Activated CD4-positive, alpha-beta T cell treated with anti-CD3 and anti-CD28 coated beads, Interleukin-2, amount 10 ng/mL, durations not matched to agents 7 days and 5 days (primary cell): ENCODE measurements at regions not wholly inside any gene's neighbourhood (a gene's known extent, or its start where the extent isn't known, plus 50 kb on each side); places are given as distances from the start of the nearest gene placed in this dataset.

Experiments
- CTCF ChIA-PET: fragments of 350-600 bp; sonication (Branson Sonifier 250); formaldehyde crosslinking; loops from one replicate; lab custom pipeline; 2021; ENCODE audit warnings: antibody characterized with exemption; lab: Charles Lee
- POLR2A ChIA-PET: fragments of 350-600 bp; sonication (Branson Sonifier 250); formaldehyde crosslinking; loops from one replicate; lab custom pipeline; 2021; ENCODE audit warnings: antibody characterized with exemption; lab: Charles Lee
- DNase-seq: peaks from one replicate; pipeline ENCODE4 v3.0.0-alpha.2; 2020
- H3K27ac Mint-ChIP-seq: one replicate; pipeline ENCODE4 v1.8.0; 2021; ENCODE audit warnings: mild to moderate bottlenecking, moderate library complexity, mixed read lengths
- H3K27me3 Mint-ChIP-seq: one replicate; pipeline ENCODE4 v1.8.0; 2021; ENCODE audit warnings: mixed read lengths
- H3K36me3 Mint-ChIP-seq: one replicate; pipeline ENCODE4 v1.8.0; 2021; ENCODE audit warnings: low read depth, mixed read lengths
- H3K4me1 Mint-ChIP-seq: one replicate; pipeline ENCODE4 v1.8.0; 2021; ENCODE audit warnings: mixed read lengths
- H3K4me3 Mint-ChIP-seq: one replicate; pipeline ENCODE4 v1.8.0; 2021; ENCODE audit warnings: mild to moderate bottlenecking, moderate library complexity, mixed read lengths
- H3K9me3 Mint-ChIP-seq: one replicate; pipeline ENCODE4 v1.8.0; 2021; ENCODE audit warnings: mixed read lengths

GRCh38 chr2:62426154-62426912 lies 79.7 kb downstream of the TMEM17 start:
- no peaks in the 10 kb centered on the region for H3K36me3 Mint-ChIP-seq
- H3K9me3 Mint-ChIP-seq = no peaks in the 10 kb centered on the region
- no peak for DNase-seq
- no peak overlapping the region for H3K4me3 Mint-ChIP-seq
- ChIA-PET CTCF (no interaction called here), POLR2A (no interaction called here)
- H3K27me3 Mint-ChIP-seq = peaks cover 6% of the 10 kb centered on the region
- H3K27ac Mint-ChIP-seq = no peak overlapping the region
- no peaks in the 10 kb centered on the region for H3K4me1 Mint-ChIP-seq

GRCh38 chr2:62425684-62426083 lies 80.3 kb downstream of the TMEM17 start:
- no peak overlapping the region for H3K27ac Mint-ChIP-seq
- DNase-seq = no peak
- ChIA-PET CTCF (no interaction called here), POLR2A (no interaction called here)
- H3K36me3 Mint-ChIP-seq = no peaks in the 10 kb centered on the region
- H3K9me3 Mint-ChIP-seq = no peaks in the 10 kb centered on the region
- H3K4me1 Mint-ChIP-seq = no peaks in the 10 kb centered on the region
- H3K27me3 Mint-ChIP-seq = peaks cover 12% of the 10 kb centered on the region
- H3K4me3 Mint-ChIP-seq = no peak overlapping the region

- ChIA-PET POLR2A (no interaction called here), CTCF (no interaction called here)
- H3K4me1 Mint-ChIP-seq = no peaks in the 10 kb centered on the region
- peaks cover 18% of the 10 kb centered on the region for H3K27me3 Mint-ChIP-seq
- DNase-seq = no peak
- no peak overlapping the region for H3K27ac Mint-ChIP-seq
- H3K4me3 Mint-ChIP-seq = no peak overlapping the region
- H3K36me3 Mint-ChIP-seq = no peaks in the 10 kb centered on the region
- H3K9me3 Mint-ChIP-seq = no peaks in the 10 kb centered on the region
These were observed 81.1 kb downstream of the TMEM17 start for GRCh38 chr2:62424899-62425298.

- ChIA-PET CTCF (interaction anchor here (0.6 kb wide), 1 partner anchor 379 kb away, joined by 3 read pairs; no protein-coding TSS in a partner anchor), POLR2A (no interaction called here)
- Mint-ChIP-seq H3K9me3 (no peaks in the 10 kb centered on the region), H3K4me3 (no peak overlapping the region), H3K4me1 (no peaks in the 10 kb centered on the region), H3K27ac (no peak overlapping the region), H3K27me3 (peaks cover 22% of the 10 kb centered on the region), H3K36me3 (no peaks in the 10 kb centered on the region)
- DNase-seq = no peak
These were observed 82.0 kb downstream of the TMEM17 start for GRCh38 chr2:62423883-62424458.

- Mint-ChIP-seq H3K4me1 (no peaks in the 10 kb centered on the region), H3K27me3 (peaks cover 24% of the 10 kb centered on the region), H3K36me3 (no peaks in the 10 kb centered on the region), H3K27ac (no peak overlapping the region), H3K4me3 (no peak overlapping the region), H3K9me3 (no peaks in the 10 kb centered on the region)
- ChIA-PET CTCF (no interaction called here), POLR2A (no interaction called here)
- no peak for DNase-seq
These were observed 82.8 kb downstream of the TMEM17 start for GRCh38 chr2:62423235-62423634.

GRCh38 chr2:62415518-62415917 lies 90.5 kb downstream of the TMEM17 start:
- Mint-ChIP-seq H3K36me3 (no peaks in the 10 kb centered on the region), H3K4me3 (no peak overlapping the region), H3K4me1 (peaks cover 10% of the 10 kb centered on the region), H3K9me3 (no peaks in the 10 kb centered on the region), H3K27ac (peak overlapping the region; percentile 62), H3K27me3 (peaks cover 11% of the 10 kb centered on the region)
- CTCF ChIA-PET = interaction anchor here (0.6 to 1.3 kb wide), 2 partner anchors 36 to 558 kb away, joined by 3 to 6 read pairs; no protein-coding TSS in a partner anchor
- POLR2A ChIA-PET = no interaction called here
- DNase-seq = no peak

- DNase-seq = no peak
- peaks cover 10% of the 10 kb centered on the region for H3K4me1 Mint-ChIP-seq
- ChIA-PET CTCF (interaction anchor here (1.3 kb wide), 1 partner anchor 37 kb away, joined by 3 read pairs; no protein-coding TSS in a partner anchor), POLR2A (no interaction called here)
- peaks cover 7% of the 10 kb centered on the region for H3K27me3 Mint-ChIP-seq
- peak overlapping the region; percentile 62 for H3K27ac Mint-ChIP-seq
- H3K9me3 Mint-ChIP-seq = no peaks in the 10 kb centered on the region
- H3K36me3 Mint-ChIP-seq = no peaks in the 10 kb centered on the region
- H3K4me3 Mint-ChIP-seq = no peak overlapping the region
These were observed 91.0 kb downstream of the TMEM17 start for GRCh38 chr2:62415019-62415431.

GRCh38 chr2:62413116-62413663 lies 92.8 kb downstream of the TMEM17 start:
- ChIA-PET POLR2A (no interaction called here), CTCF (interaction anchor here (1.0 kb wide), 1 partner anchor 53 kb away, joined by 3 read pairs; no protein-coding TSS in a partner anchor)
- Mint-ChIP-seq H3K4me1 (peaks cover 10% of the 10 kb centered on the region), H3K36me3 (no peaks in the 10 kb centered on the region), H3K4me3 (no peak overlapping the region), H3K27me3 (no peaks in the 10 kb centered on the region), H3K9me3 (no peaks in the 10 kb centered on the region), H3K27ac (no peak overlapping the region)
- no peak for DNase-seq

GRCh38 chr2:62412347-62412742 lies 93.7 kb downstream of the TMEM17 start:
- CTCF ChIA-PET = interaction anchor here (1.0 kb wide), 1 partner anchor 52 kb away, joined by 3 read pairs; no protein-coding TSS in a partner anchor
- peak overlapping the region; percentile 12 for H3K4me3 Mint-ChIP-seq
- POLR2A ChIA-PET = no interaction called here

GRCh38 chr2:62410926-62411456 lies 95.0 kb downstream of the TMEM17 start:
- CTCF ChIA-PET = interaction anchor here (0.8 kb wide), 1 partner anchor 14 kb away, joined by 3 read pairs; no protein-coding TSS in a partner anchor
- no peak overlapping the region for H3K27ac Mint-ChIP-seq
- H3K4me3 Mint-ChIP-seq = no peak overlapping the region
- no peak for DNase-seq
- H3K27me3 Mint-ChIP-seq = no peaks in the 10 kb centered on the region
- H3K4me1 Mint-ChIP-seq = peaks cover 10% of the 10 kb centered on the region
- POLR2A ChIA-PET = no interaction called here
- H3K36me3 Mint-ChIP-seq = no peaks in the 10 kb centered on the region
- H3K9me3 Mint-ChIP-seq = no peaks in the 10 kb centered on the region

More at GRCh38 chr2:62412347-62412742, 93.7 kb downstream of the TMEM17 start:
- Mint-ChIP-seq H3K9me3 (no peaks in the 10 kb centered on the region), H3K27me3 (no peaks in the 10 kb centered on the region), H3K4me1 (peaks cover 10% of the 10 kb centered on the region), H3K36me3 (no peaks in the 10 kb centered on the region), H3K27ac (peak overlapping the region; percentile 6)
- no peak for DNase-seq

- no peaks in the 10 kb centered on the region for H3K27me3 Mint-ChIP-seq
- POLR2A ChIA-PET = no interaction called here
- no peaks in the 10 kb centered on the region for H3K36me3 Mint-ChIP-seq
- CTCF ChIA-PET = no interaction called here
- no peak overlapping the region for H3K27ac Mint-ChIP-seq
- no peaks in the 10 kb centered on the region for H3K9me3 Mint-ChIP-seq
- no peak overlapping the region for H3K4me3 Mint-ChIP-seq
- DNase-seq = no peak
- H3K4me1 Mint-ChIP-seq = peaks cover 5% of the 10 kb centered on the region
These were observed 96.0 kb downstream of the TMEM17 start for GRCh38 chr2:62410015-62410453.

GRCh38 chr2:62409442-62409841 lies 96.6 kb downstream of the TMEM17 start:
- no peak overlapping the region for H3K27ac Mint-ChIP-seq
- no peak for DNase-seq
- CTCF ChIA-PET = no interaction called here
- POLR2A ChIA-PET = no interaction called here
- H3K9me3 Mint-ChIP-seq = no peaks in the 10 kb centered on the region
- H3K4me3 Mint-ChIP-seq = no peak overlapping the region
- no peaks in the 10 kb centered on the region for H3K27me3 Mint-ChIP-seq
- H3K36me3 Mint-ChIP-seq = no peaks in the 10 kb centered on the region
- peaks cover 2% of the 10 kb centered on the region for H3K4me1 Mint-ChIP-seq

- DNase-seq = no peak
- H3K27ac Mint-ChIP-seq = no peak overlapping the region
- no peaks in the 10 kb centered on the region for H3K36me3 Mint-ChIP-seq
- H3K4me1 Mint-ChIP-seq = peaks cover 2% of the 10 kb centered on the region
- ChIA-PET POLR2A (no interaction called here), CTCF (no interaction called here)
- H3K27me3 Mint-ChIP-seq = no peaks in the 10 kb centered on the region
- no peak overlapping the region for H3K4me3 Mint-ChIP-seq
- no peaks in the 10 kb centered on the region for H3K9me3 Mint-ChIP-seq
These were observed 97.7 kb downstream of the TMEM17 start for GRCh38 chr2:62408241-62408677.
